K562 (cell line): ENCODE measurements at regions not wholly inside any gene's neighbourhood (a gene's known extent, or its start where the extent isn't known, plus 50 kb on each side); places are given as distances from the start of the nearest gene placed in this dataset.

Source experiments
- CTCF ChIP-seq, 3 experiments: IDR thresholded peaks in 2 of 3; conservative IDR thresholded peaks in 1 of 3; 2 replicates each; pipeline ENCODE4 v1.5.1; 2011 to 2012; ENCODE audit warnings: low read length in 3 of 3, mild to moderate bottlenecking in 3 of 3, control low read depth in 2 of 3, improper control_type of control experiment in 1 of 3, inconsistent platforms in 1 of 3, low read depth in 1 of 3, mixed read lengths in 1 of 3, moderate library complexity in 1 of 3; ENCODE audit not compliant: insufficient read depth in 2 of 3
- EHMT2 ChIP-seq: fragments of 450-650 bp; IDR thresholded peaks from 2 replicates; pipeline ENCODE4 v1.6.1; 2018; ENCODE audit warnings: antibody characterized with exemption
- EZH2 ChIP-seq: IDR thresholded peaks from 2 replicates; pipeline ENCODE4 v1.6.1; 2012; ENCODE audit warnings: low read depth, mild to moderate bottlenecking, inconsistent platforms, low read length, borderline replicate concordance
- HNRNPH1 ChIP-seq: fragments of 200-400 bp; formaldehyde crosslinking; optimal IDR thresholded peaks from 2 replicates; pipeline ENCODE3; 2017; ENCODE audit warnings: low read depth, mild to moderate bottlenecking, low read length, moderate library complexity
- KAT7 ChIP-seq: sonication (generic); formaldehyde crosslinking; IDR thresholded peaks from 2 replicates; pipeline ENCODE4 v1.8.0; 2022; ENCODE audit warnings: missing genetic modification reagents, mild to moderate bottlenecking, borderline replicate concordance
- KLF10 ChIP-seq: fragments of 250-450 bp; sonication (Bioruptor Pico); IDR thresholded peaks from 2 replicates; pipeline ENCODE4 v1.6.1; 2021; ENCODE audit warnings: matching md5 sums
- MXI1 ChIP-seq: IDR thresholded peaks from 2 replicates; pipeline ENCODE4 v1.6.1; 2011; ENCODE audit warnings: low read depth, mild to moderate bottlenecking, improper control_type of control experiment, low read length
- PHF8 ChIP-seq: fragments of 200-600 bp; sonication (generic); IDR thresholded peaks from 2 replicates; pipeline ENCODE4 v1.6.1; 2012; ENCODE audit warnings: mixed run types, mild to moderate bottlenecking, inconsistent platforms, low read length, moderate library complexity, borderline replicate concordance
- POLR2AphosphoS5 ChIP-seq: IDR thresholded peaks from 2 replicates; pipeline ENCODE4 v1.6.1; 2011; ENCODE audit warnings: mild to moderate bottlenecking, low read depth, low read length, moderate library complexity; ENCODE audit not compliant: control insufficient read depth, insufficient read depth
- RFX1 ChIP-seq: fragments of 450-650 bp; IDR thresholded peaks from 2 replicates; pipeline ENCODE4 v1.6.1; 2016; ENCODE audit warnings: mild to moderate bottlenecking, moderate library complexity
- ZBTB40 ChIP-seq, 2 experiments: fragments of 450-650 bp in 1 of 2; sonication (generic) in 1 of 2; formaldehyde crosslinking in 1 of 2; IDR thresholded peaks; 2 replicates each; pipeline versions ENCODE4 v1.7.1 to v1.9.0; 2016 to 2022; ENCODE audit warnings: inconsistent platforms in 1 of 2, mild to moderate bottlenecking in 1 of 2, missing genetic modification reagents in 1 of 2
- ZNF717 ChIP-seq: fragments of 250-450 bp; sonication (Bioruptor Pico); IDR thresholded peaks from 2 replicates; pipeline ENCODE4 v1.5.0; 2021

DNA sequence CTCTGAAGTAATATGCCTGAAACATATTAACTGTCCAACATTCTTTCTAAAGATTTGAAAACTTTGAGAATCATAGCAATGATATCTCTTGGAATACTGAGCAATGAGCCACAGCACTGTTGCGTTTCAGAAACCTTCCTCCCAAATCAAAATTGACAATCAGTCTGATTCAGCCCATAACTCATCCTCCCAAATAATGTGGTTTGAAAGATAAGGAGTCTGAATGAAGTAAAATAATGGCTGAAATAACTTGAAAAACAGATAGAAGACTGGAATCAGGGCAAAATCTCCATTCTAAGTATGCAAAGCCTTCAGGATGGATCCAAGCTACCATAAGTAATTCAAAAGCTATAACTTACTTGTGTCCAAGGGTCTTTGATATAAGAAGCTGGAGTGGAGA, 98.6 kb upstream of the PLS3 start:
- no peak for TF ChIP-seq MXI1
- TF ChIP-seq EZH2, result no peak
- no peak for TF ChIP-seq KAT7 (CRISPR knock-in tag)
- no peak for TF ChIP-seq HNRNPH1
- TF ChIP-seq POLR2AphosphoS5, result no peak
- no peak for TF ChIP-seq PHF8
- TF ChIP-seq EHMT2, result no peak
- no peak for TF ChIP-seq ZBTB40 (IDR thresholded peaks at IDR 0.05)
- TF ChIP-seq ZBTB40 (CRISPR knock-in tag; IDR thresholded peaks at IDR 0.05), result no peak
- no peak for TF ChIP-seq ZNF717 (CRISPR knock-in tag)
- no peak for TF ChIP-seq KLF10 (CRISPR knock-in tag)
- TF ChIP-seq RFX1, result no peak
- no peak for TF ChIP-seq CTCF (IDR thresholded peaks at IDR 0.05 in 2 of 3, conservative IDR thresholded peaks at IDR 0.05 in 1 of 3; ENCODE audit: insufficient read depth in 2 of 3, low read depth in 1 of 3, low read length in 3 of 3)
